ENCODE measurements at regions not wholly inside any gene's neighbourhood (a gene's known extent, or its start where the extent isn't known, plus 50 kb on each side); places are given as distances from the start of the nearest gene placed in this dataset.

- no peak for TF ChIP-seq POLR2AphosphoS5 (IDR thresholded peaks at IDR 0.05)
- TF ChIP-seq CTCF (IDR thresholded peaks at IDR 0.05): no peak
- TF ChIP-seq EP300 (IDR thresholded peaks at IDR 0.05): no peak
Observed at GRCh38 chr5:28398185-28398584, 1359.8 kb upstream of the CDH9 start.
